HG03280 (cell line): ENCODE measurements at regions not wholly inside any gene's neighbourhood (a gene's known extent, or its start where the extent isn't known, plus 50 kb on each side); places are given as distances from the start of the nearest gene placed in this dataset.
"Not testable (repeated sequence)": the region's sequence is repeated elsewhere in the genome, so short reads cannot be mapped to it uniquely, and the experiment has no call there.

Experiments
- ATAC-seq: cut with Tn5 transposase; IDR thresholded peaks from one replicate; pipeline ENCODE4 v1.9.1; 2021; ENCODE audit warnings: mild to moderate bottlenecking, moderate library complexity; ENCODE audit not compliant: unreplicated experiment

DNA sequence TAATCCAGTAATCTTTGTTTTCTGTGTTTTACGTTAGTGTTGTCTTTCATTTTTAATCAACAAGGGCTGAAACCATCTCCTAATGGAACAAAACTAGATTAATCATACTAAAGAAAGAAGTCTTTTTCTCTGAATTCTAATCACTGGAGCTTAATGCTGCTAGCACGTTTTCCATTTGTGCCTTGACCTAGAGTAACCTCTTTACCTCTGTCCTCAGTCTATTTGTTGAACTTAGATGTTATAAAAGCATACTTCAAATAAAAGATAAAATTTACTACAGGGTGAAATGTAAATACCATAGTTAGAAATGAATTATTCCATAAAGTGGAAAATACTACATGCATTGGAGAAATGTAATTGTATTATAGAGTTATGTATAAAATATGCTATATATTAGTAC, 207.1 kb downstream of the NKX6-1 start:
- ATAC-seq: no peak

DNA sequence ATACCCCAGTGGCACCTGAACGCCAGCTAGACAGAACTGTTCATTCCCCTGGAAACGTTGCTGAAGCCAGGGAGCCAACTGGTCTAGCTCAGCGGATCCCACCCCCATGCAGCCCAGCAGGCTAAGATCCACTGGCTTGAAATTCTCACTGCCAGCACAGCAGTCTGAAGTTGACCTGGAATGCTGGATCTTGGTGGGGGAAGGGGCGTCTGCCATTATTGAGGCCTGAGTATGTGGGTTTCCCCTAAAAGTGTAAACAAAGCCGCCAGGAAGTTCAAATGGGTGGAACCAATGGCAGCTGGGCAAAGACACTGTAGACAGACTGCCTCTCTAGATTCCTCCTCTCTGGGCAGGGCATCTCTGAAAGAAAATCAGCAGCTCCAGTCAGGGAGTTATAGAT, 213.0 kb downstream of the NKX6-1 start:
- ATAC-seq: no peak

DNA sequence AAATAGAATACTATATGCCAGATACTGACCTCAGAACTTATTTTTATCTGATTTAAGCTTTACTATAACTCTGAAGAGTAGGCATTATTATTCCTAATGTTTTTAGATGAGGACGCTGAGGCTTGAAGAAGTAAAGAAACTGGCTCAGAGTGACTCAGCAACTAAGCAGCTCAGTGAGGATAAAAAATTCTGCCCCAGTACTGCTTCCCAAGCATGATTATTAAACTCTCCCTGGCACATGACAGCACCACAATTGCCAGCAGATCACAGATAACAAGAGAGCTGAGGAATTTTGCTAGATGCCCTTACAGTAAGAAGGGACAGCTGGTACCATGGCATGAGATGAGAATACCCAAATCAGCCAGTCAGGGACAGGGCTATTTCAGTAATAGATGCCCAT, 219.4 kb downstream of the NKX6-1 start:
- ATAC-seq: no peak

DNA sequence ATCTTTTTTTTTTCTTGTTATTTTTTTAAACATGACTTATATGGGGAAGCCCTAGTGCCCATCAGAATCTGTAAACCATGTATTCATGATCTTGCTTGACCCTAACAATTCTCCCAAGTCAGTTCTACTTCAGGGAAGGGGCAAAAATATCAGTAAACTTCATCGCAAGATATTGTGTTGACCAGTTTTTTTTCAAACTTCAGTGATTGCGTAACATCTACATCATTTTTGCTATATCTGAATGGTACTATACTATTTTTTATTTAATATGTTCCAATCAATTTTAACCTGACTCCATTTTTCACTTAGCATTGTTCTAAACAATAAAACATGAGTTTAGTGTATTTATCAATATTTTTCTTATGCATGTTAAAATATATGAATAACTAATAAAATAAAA, 221.2 kb downstream of the NKX6-1 start:
- no peak for ATAC-seq

- ATAC-seq: no peak
These were observed 222.3 kb downstream of the NKX6-1 start for GRCh38 chr4:84276752-84277151.

DNA sequence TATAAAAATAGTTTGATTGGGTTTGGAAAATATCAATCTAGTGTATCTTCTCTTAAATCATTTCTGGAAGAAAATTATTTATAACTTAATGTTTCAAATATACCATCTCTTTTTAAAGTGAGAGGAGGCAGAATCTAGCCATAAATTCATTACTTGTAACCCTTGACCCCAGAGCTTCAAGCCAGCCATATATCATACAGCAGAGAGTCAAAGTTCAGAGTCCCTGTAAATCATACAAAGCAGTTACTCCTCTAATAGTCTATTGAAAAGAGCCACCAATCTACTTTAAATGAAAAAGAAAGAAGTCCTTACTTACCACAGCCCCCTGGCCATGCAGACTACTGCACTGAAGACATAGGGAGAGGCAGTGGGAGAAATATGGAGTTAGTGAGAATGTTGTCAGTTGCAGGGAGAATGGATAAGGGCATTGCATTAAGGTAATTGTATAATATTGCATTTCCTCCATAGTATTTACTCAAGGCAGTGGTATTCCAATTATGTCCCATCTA, 229.5 kb downstream of the NKX6-1 start:
- ATAC-seq: no peak

DNA sequence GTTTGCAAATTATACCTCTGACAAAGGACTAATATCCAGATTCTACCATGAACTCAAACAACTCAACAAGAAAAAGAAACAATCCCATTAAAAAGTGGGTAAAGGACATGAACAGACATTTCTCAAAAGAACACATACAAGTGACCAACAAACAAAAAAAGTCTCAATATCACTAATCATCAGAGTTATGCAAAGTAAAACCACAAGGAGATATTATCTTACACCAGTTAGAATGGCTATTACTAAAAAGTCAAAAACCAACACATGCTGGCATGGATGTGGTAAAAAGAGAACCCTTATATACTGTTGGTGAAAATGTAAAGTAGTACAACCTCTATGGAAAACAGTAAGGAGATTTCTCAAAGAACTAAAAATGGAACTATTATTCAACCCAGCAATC, 234.4 kb downstream of the NKX6-1 start:
- ATAC-seq: no peak

DNA sequence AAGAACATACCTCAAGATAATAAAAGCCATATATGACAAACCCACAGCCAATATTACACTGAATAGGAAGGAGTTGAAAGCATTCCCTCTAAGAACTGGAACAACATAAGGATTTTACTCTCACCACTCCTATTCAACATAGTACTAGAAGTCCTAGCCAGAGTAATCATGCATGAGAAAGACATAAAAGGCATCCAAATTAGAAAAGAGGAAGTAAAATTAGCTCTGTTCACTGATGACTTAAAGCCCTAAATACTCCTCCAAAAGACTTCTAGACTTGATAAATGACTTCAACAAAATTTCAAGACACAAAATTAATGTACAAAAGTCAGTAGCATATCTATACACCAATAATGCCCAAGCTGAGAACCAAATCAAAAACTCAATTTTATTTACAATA, 235.7 kb downstream of the NKX6-1 start:
- no peak for ATAC-seq

DNA sequence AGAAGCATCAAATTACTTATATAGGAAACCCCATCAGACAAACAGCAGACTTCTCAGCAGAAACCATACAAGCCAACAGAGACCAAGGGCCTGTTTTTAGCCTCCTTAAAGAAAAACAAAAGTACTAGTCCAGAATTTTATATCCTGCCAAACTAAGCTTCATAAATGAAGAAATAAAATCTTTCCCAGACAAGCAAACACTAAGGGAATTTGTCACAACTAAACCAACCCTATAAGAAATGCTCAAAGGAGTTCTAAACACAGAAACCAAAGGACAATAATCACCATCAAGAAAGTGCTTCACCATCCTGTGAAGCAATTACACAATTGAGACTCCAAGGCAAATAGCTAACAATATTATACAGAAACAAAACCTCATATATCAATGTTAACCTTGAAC, 238.6 kb downstream of the NKX6-1 start:
- no peak for ATAC-seq

- ATAC-seq: peak; percentile 63
These were observed 239.9 kb downstream of the NKX6-1 start for GRCh38 chr4:84258905-84259830.

GRCh38 chr4:84254537-84254936, 244.6 kb downstream of the NKX6-1 start:
- no peak for ATAC-seq

DNA sequence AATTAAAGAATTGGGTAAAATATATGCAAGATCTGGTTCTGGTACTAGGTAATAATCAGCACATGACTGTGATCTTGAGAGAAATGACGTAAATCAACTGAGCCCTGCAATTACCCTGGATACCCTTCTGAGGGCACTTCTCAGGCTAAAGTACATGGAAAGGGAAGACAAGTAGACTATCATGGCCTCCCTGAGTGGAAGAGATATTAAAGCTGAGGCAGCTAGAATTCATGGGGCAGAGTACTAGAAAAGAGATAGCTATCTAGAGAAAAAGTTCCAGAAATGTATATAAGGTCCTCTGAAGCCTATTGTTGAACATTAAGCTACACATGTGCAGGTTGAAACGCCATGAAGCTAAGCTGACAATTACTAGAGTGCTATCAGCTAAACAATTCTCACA, 249.6 kb downstream of the NKX6-1 start:
- no peak for ATAC-seq

- ATAC-seq: not testable (repeated sequence)
These were observed 254.1 kb downstream of the NKX6-1 start for GRCh38 chr4:84245042-84245441.

- ATAC-seq: not testable (repeated sequence)
These were observed 254.7 kb downstream of the NKX6-1 start for GRCh38 chr4:84244346-84244801.

DNA sequence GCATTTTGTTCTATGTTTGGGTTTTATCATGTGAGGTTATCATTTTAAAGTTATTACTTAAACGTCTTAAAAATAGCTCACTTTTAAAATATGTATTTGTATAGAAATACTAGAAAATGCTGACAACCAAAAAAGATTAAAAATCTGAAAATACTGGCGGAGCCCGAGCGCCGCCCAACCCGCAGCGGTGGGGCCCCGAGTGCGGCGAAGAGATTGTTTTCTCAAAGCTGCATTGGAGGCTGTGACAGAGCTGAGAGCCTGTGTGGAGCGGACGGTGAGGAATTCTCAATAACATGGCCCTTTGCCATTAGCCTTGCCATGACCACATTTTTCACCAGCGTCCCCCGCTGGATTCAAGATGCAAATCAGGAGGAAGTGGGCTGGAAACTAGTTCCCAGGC, 255.4 kb downstream of the NKX6-1 start:
- ATAC-seq: no peak

DNA sequence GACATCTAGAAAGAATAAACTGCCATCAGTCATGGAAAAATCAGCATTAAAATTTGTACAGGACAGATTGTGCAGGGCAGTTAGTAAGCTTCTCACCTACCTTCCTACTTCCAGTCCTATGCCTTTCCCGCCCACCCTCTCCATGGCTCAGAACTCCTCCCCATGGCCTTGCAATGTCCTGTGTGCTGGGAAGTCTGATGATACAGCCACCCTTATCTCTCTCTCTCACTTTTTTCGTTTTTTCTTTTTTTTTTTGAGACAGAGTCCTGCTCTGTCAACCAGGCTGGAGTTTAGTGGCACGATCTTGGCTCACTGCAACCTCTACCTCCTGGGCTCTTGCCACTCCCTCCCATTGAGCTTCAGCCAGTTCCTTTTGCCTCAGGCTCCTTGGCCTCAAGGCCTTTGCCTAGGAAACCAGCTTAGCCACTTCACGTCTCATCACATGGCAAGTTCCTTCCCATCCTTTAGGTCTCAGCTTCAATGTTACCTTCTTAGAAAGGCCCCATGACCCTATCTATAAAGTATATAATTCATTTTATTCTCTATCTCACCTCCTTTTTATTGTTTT, 259.7 kb downstream of the NKX6-1 start:
- ATAC-seq: no peak

DNA sequence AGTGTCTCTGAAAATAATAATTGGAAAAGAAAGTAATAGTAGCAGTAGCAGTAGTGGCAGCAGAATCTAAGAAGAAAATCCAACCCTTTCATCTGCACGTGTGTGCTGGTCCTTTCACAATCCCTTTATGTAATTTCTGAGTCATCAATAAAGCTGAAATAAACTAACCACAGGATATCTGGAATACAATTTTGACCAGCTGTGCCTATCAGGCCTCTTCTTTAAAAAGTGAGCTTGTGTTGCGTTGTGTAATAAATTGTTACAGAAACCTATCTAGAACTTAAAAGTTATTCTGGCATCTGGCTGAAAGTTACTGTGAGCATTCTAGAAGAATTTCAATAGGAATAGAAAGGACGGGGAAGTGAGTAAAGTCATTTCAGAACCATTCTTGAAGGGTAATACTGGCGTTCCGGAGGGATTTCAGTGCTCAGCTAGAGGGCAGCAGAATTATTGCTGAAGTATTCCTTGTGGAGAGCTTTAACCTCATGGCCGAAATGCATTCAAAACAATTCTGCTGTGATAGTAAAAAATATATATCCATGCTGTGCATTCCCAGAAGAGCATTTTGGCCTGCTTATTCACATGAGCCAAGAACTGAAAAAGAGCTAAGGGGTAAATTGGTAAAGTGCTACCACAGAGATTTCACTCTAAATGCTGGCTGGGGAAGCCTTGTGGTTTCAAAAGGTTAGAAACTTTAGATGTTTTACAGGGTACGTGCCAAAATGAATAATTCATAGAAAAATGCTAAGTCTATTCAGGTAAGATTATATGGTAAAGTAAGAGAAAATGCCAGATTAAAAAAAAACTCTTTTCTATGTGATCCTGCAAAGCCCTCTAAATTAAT, 260.6 kb downstream of the NKX6-1 start:
- ATAC-seq: no peak

DNA sequence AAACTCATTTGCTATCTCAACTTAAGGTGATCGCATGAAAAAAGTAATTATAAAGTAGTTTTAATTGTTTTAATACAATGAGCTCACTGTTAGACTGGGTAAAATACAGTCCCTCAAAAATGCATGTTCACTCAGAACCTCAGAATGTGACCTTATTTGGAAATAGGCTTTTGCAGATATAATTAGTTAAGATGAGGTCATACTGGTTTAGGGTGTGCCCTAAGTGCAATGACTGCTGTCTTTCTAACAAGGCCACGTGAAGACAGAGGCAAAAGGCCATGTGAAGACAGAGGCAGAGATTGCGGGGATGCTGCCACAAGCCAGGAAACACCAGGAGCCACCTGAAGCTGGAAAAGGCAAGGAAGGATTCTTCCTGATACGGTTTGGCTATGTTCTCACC, 262.1 kb downstream of the NKX6-1 start:
- no peak for ATAC-seq

DNA sequence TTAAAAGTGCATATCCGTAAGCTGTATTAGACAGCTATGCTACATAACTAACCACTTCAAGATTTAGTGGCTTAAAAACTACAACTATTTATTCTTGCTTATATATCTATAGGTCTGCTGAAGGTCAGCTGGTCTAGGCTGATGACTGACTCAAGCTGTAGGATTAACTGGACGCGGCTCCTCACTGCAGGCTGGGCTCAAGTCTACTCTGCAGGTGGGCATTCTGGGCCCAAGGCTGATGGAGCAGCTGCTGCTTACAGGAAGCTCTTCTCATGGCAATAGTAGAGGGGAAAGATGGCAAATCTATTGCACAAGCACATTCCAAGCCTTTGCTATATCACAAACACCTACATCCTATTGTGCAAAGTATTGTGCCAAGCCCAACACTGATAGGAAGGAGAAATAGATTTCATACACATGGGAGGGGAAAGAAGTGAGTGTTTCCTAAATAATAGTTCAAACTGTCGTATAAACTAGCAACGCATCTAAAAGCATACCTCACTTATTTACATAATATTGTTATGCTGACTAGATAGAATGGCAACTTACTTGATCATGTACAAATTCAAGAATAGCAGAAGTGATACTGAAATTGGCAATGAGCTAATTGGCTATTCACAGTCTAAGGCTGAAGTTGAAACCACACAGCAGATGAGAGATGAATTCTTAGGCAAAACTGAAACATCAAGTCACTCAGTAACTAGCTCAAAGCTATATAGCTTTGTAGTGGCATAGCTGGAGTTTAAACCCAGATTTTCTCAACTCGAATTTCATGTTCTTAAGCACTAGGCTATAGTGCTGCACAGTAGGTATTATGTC, 263.8 kb downstream of the NKX6-1 start:
- peak; percentile 99 for ATAC-seq

DNA sequence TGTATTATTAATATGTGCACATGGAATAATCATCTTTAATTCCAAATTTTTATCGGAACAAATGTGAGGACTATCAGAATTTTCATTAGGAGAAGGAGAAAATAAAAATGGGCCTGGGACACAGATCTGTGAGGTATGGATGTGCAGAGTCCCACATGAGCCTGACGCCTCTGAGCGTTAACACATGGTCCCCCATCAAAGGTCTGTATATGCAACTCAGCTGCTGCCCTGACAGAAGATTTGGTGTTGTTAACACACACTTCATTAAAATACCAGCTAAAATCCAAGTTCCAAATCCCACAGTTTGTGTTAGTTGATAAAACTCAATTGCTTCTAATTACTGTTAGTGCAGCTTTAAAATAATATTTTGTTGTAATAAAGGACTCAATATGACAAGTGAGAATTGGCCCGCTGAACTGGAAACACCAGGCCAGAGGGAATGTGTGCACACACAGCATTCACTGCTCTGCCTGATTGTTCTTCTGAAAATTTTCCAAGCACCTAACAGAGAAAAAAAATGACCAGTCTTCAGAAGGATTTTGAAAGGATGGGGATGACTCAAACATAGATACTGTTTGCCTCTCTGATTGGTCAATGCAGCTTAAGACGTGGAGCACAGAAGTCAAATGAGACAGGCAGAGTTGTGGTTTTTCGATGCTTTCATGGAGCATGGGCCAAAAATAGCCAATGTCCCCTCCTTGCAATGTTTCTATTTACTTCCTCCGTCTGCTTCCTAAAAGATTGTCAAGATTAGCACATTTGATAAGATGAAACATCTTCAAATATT, 266.6 kb downstream of the NKX6-1 start:
- ATAC-seq: no peak
